ENCODE measurements at regions not wholly inside any gene's neighbourhood (a gene's known extent, or its start where the extent isn't known, plus 50 kb on each side); places are given as distances from the start of the nearest gene placed in this dataset.

GRCh38 chr12:62016021-62016420 lies 244.2 kb upstream of the USP15 start:
- H3K4me3 ChIP-seq (ENCODE audit: low read depth, low read length) = no peak overlapping the region
- CTCF ChIA-PET = no interaction called here
- H3K4me1 ChIP-seq (ENCODE audit: control insufficient read depth, insufficient read depth, low read length) = no peaks in the 10 kb centered on the region
- H3K27ac ChIP-seq (ENCODE audit: extremely low read depth, low read depth, low read length) = no peak overlapping the region
- POLR2A ChIA-PET = no interaction called here
- no peaks in the 10 kb centered on the region for H3K36me3 ChIP-seq (ENCODE audit: control insufficient read depth in 2 of 2, insufficient read depth in 1 of 2, low read length in 2 of 2)
- H3K9me3 ChIP-seq (ENCODE audit: control insufficient read depth, insufficient read depth, low read depth, low read length) = no peaks in the 10 kb centered on the region
- no peak for TF ChIP-seq SP7 (tag by site-specific recombination; IDR thresholded peaks at IDR 0.05)
- TF ChIP-seq ZNF658 (tag by site-specific recombination; IDR thresholded peaks at IDR 0.05) = no peak
- TF ChIP-seq ZNF518A (tag by site-specific recombination; conservative IDR thresholded peaks at IDR 0.05; ENCODE audit: low read depth) = no peak
- TF ChIP-seq HOXC10 (CRISPR knock-in tag; IDR thresholded peaks at IDR 0.05) = no peak
- TF ChIP-seq ZBTB20 (tag by site-specific recombination; IDR thresholded peaks at IDR 0.05) = no peak
- no peak for TF ChIP-seq ZNF548 (tag by site-specific recombination; IDR thresholded peaks at IDR 0.05)
- no peak for TF ChIP-seq ZNF362 (tag by site-specific recombination; IDR thresholded peaks at IDR 0.05)
- TF ChIP-seq ATF2 (tag by site-specific recombination; IDR thresholded peaks at IDR 0.05; ENCODE audit: low read depth) = no peak
- no peak for TF ChIP-seq WT1 (tag by site-specific recombination; IDR thresholded peaks at IDR 0.05)
- no peak for TF ChIP-seq ZNF626 (tag by site-specific recombination; IDR thresholded peaks at IDR 0.05)
- TF ChIP-seq ZNF16 (tag by site-specific recombination; IDR thresholded peaks at IDR 0.05; ENCODE audit: low read depth) = no peak
- TF ChIP-seq ZNF629 (tag by site-specific recombination; IDR thresholded peaks at IDR 0.05) = no peak
- no peak for TF ChIP-seq HOXD13 (CRISPR knock-in tag; IDR thresholded peaks at IDR 0.05; ENCODE audit: borderline replicate concordance)

- no peak for TF ChIP-seq ZNF623 (tag by site-specific recombination; IDR thresholded peaks at IDR 0.05)
- no peak for TF ChIP-seq ZSCAN5A (tag by site-specific recombination; IDR thresholded peaks at IDR 0.05)
- TF ChIP-seq ZNF654 (tag by site-specific recombination; IDR thresholded peaks at IDR 0.05; ENCODE audit: low read depth) = no peak
- TF ChIP-seq ZNF518A (tag by site-specific recombination; conservative IDR thresholded peaks at IDR 0.05; ENCODE audit: low read depth) = no peak
- H3K4me1 ChIP-seq (ENCODE audit: control insufficient read depth, insufficient read depth, low read length) = no peaks in the 10 kb centered on the region
- CTCF ChIA-PET = interaction anchor here (0.6 kb wide), 1 partner anchor 258 kb away, joined by 3 read pairs; no protein-coding TSS in a partner anchor
- no peak overlapping the region for H3K4me3 ChIP-seq (ENCODE audit: low read depth, low read length)
- POLR2A ChIA-PET = no interaction called here
- H3K9me3 ChIP-seq (ENCODE audit: control insufficient read depth, insufficient read depth, low read depth, low read length) = no peaks in the 10 kb centered on the region
- H3K27ac ChIP-seq (ENCODE audit: extremely low read depth, low read depth, low read length) = no peak overlapping the region
- no peaks in the 10 kb centered on the region for H3K36me3 ChIP-seq (ENCODE audit: control insufficient read depth in 2 of 2, insufficient read depth in 1 of 2, low read length in 2 of 2)
Observed at GRCh38 chr12:62021808-62022207, 238.4 kb upstream of the USP15 start.

All from HEK293 (cell line).